ENCODE measurements at regions not wholly inside any gene's neighbourhood (a gene's known extent, or its start where the extent isn't known, plus 50 kb on each side); places are given as distances from the start of the nearest gene placed in this dataset.

DNA sequence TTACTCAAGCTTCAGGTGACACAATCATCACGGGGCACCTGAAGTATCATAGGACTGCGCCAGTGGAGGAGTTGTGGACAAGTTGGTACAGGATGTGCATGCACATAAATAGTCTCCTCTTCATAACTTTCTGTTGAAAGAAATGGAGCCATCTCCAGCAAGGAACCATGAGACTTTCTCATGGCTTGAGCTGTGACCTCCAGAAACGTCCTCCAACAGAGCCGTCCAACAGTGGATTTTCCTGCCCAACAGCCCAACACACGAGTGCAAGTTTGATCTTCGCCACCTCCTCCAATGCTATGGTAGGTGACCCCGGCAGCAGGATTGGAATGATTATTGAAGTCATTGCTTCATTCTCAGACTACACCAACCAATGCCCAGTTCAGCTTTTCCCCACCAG lies 105.1 kb upstream of the ZNF507 start:
- H3K27me3 ChIP-seq (ENCODE audit: control insufficient read depth, insufficient read depth, low read length): no peaks in the 10 kb centered on the region
- no peaks in the 10 kb centered on the region for H3K4me1 ChIP-seq (ENCODE audit: control insufficient read depth, low read depth, low read length)
- H3K9ac ChIP-seq (ENCODE audit: low read length): no peak overlapping the region
- no peaks in the 10 kb centered on the region for H3K36me3 ChIP-seq (ENCODE audit: control insufficient read depth, low read depth, low read length)
- no peak overlapping the region for H3K4me3 ChIP-seq (ENCODE audit: low read length)
- no peaks in the 10 kb centered on the region for H3K9me3 ChIP-seq (ENCODE audit: control insufficient read depth, low read depth, low read length)
- no peak overlapping the region for H3K27ac ChIP-seq (ENCODE audit: low read length)

DNA sequence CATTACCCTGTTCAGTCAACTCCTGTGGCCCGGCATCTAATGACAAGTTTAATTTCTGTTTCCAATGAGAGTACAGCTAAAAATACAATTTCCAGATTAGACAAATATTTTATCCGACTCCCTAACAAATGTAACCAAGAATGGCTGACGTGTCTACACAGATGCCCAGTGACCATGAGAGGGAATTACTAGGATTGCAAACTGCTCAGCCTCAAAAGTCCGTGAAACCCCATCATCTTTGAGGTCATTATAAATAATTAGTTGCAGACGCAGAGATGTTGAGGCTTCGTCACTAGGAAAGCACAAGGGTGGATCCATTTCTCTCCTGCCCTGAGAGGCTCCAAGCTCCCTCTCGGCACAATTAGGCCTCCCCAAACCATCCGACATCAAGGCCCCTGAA lies 104.1 kb upstream of the ZNF507 start:
- Histone ChIP-seq H3K27me3 (ENCODE audit: control insufficient read depth, insufficient read depth, low read length) (no peaks in the 10 kb centered on the region), H3K36me3 (ENCODE audit: control insufficient read depth, low read depth, low read length) (no peaks in the 10 kb centered on the region), H3K4me3 (ENCODE audit: low read length) (no peak overlapping the region), H3K27ac (ENCODE audit: low read length) (no peak overlapping the region), H3K9me3 (ENCODE audit: control insufficient read depth, low read depth, low read length) (no peaks in the 10 kb centered on the region), H3K4me1 (ENCODE audit: control insufficient read depth, low read depth, low read length) (no peaks in the 10 kb centered on the region), H3K9ac (ENCODE audit: low read length) (no peak overlapping the region)

DNA sequence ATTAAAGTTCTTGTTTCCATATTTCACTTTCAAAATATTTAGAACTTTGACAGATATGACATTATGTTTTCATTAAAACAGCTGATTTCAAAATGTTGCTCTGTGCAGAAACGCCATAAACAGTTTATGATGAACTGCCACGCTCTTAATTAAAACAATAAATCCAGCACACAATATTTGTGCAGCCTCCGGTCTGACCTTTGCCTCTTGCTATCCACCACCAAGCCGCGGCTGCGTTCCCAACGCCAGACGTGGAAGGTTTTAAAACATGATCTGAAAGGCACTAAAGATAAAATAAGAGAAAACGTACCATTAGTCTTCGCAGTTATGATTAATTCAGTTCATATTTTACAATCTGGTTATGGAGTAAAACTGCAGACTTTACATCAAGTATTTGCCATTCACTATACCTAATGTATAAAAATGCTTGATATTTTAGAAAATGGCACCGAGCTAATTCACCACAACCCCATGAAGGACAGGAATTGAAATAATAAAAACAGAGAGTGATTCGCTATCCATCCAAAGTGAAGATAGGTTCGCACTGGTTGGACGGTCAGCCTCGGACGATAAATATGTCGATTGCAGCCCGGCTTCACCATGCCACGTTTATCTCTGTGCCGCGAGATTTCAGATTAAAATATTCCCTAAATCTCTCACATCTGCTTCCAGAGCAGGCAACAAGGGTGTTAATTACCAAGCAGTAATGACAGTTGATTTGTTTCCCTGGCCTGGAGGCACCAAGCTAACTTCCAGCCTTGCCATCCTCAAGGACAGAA lies 103.3 kb upstream of the ZNF507 start:
- Histone ChIP-seq H3K9ac (ENCODE audit: low read length) (no peak overlapping the region), H3K27ac (ENCODE audit: low read length) (no peak overlapping the region), H3K4me3 (ENCODE audit: low read length) (no peak overlapping the region), H3K27me3 (ENCODE audit: control insufficient read depth, insufficient read depth, low read length) (no peaks in the 10 kb centered on the region), H3K9me3 (ENCODE audit: control insufficient read depth, low read depth, low read length) (no peaks in the 10 kb centered on the region), H3K4me1 (ENCODE audit: control insufficient read depth, low read depth, low read length) (no peaks in the 10 kb centered on the region), H3K36me3 (ENCODE audit: control insufficient read depth, low read depth, low read length) (no peaks in the 10 kb centered on the region)

GRCh38 chr19:32246006-32246405 lies 99.4 kb upstream of the ZNF507 start:
- no peaks in the 10 kb centered on the region for H3K36me3 ChIP-seq (ENCODE audit: control insufficient read depth, low read depth, low read length)
- no peaks in the 10 kb centered on the region for H3K9me3 ChIP-seq (ENCODE audit: control insufficient read depth, low read depth, low read length)
- H3K4me1 ChIP-seq (ENCODE audit: control insufficient read depth, low read depth, low read length): no peaks in the 10 kb centered on the region
- no peak overlapping the region for H3K27ac ChIP-seq (ENCODE audit: low read length)
- no peak overlapping the region for H3K9ac ChIP-seq (ENCODE audit: low read length)
- no peak overlapping the region for H3K4me3 ChIP-seq (ENCODE audit: low read length)
- H3K27me3 ChIP-seq (ENCODE audit: control insufficient read depth, insufficient read depth, low read length): no peaks in the 10 kb centered on the region

GRCh38 chr19:32251634-32252332 lies 93.6 kb upstream of the ZNF507 start:
- no peak overlapping the region for H3K9ac ChIP-seq (ENCODE audit: low read length)
- H3K4me1 ChIP-seq (ENCODE audit: control insufficient read depth, low read depth, low read length): no peaks in the 10 kb centered on the region

DNA sequence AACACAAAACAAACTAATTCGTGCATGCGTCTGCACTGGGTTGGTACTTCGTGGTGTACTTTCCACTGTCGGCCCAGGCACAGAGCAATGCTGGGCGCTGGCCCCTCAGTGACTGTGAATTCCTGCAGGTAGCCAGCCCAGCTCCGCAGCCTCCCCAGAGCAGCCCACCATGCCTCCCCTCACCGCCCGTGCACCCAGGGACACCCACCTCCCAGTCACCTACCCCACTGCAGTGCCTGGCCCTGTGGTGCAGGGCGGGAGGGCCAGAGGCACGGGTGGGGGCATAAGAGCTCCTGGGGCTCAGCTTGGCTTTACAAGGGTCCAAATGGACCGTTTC lies 93.1 kb upstream of the ZNF507 start:
- H3K4me1 ChIP-seq (ENCODE audit: control insufficient read depth, low read depth, low read length): no peaks in the 10 kb centered on the region
- no peak overlapping the region for H3K4me3 ChIP-seq (ENCODE audit: low read length)
- H3K9ac ChIP-seq (ENCODE audit: low read length): no peak overlapping the region
- no peaks in the 10 kb centered on the region for H3K9me3 ChIP-seq (ENCODE audit: control insufficient read depth, low read depth, low read length)
- no peak overlapping the region for H3K27ac ChIP-seq (ENCODE audit: low read length)
- no peaks in the 10 kb centered on the region for H3K36me3 ChIP-seq (ENCODE audit: control insufficient read depth, low read depth, low read length)
- no peaks in the 10 kb centered on the region for H3K27me3 ChIP-seq (ENCODE audit: control insufficient read depth, insufficient read depth, low read length)

More at GRCh38 chr19:32251634-32252332, 93.6 kb upstream of the ZNF507 start:
- Histone ChIP-seq H3K27ac (ENCODE audit: low read length) (no peak overlapping the region), H3K36me3 (ENCODE audit: control insufficient read depth, low read depth, low read length) (no peaks in the 10 kb centered on the region), H3K4me3 (ENCODE audit: low read length) (no peak overlapping the region), H3K27me3 (ENCODE audit: control insufficient read depth, insufficient read depth, low read length) (no peaks in the 10 kb centered on the region), H3K9me3 (ENCODE audit: control insufficient read depth, low read depth, low read length) (no peaks in the 10 kb centered on the region)

- no peaks in the 10 kb centered on the region for H3K4me1 ChIP-seq (ENCODE audit: control insufficient read depth, low read depth, low read length)
- H3K27ac ChIP-seq (ENCODE audit: low read length): no peak overlapping the region
- H3K4me3 ChIP-seq (ENCODE audit: low read length): no peak overlapping the region
- H3K36me3 ChIP-seq (ENCODE audit: control insufficient read depth, low read depth, low read length): no peaks in the 10 kb centered on the region
- H3K27me3 ChIP-seq (ENCODE audit: control insufficient read depth, insufficient read depth, low read length): no peaks in the 10 kb centered on the region
- no peak overlapping the region for H3K9ac ChIP-seq (ENCODE audit: low read length)
- H3K9me3 ChIP-seq (ENCODE audit: control insufficient read depth, low read depth, low read length): no peaks in the 10 kb centered on the region
Observed at GRCh38 chr19:32253683-32254508, 91.5 kb upstream of the ZNF507 start.

GRCh38 chr19:32254509-32254890 lies 90.9 kb upstream of the ZNF507 start:
- no peaks in the 10 kb centered on the region for H3K4me1 ChIP-seq (ENCODE audit: control insufficient read depth, low read depth, low read length)
- H3K9ac ChIP-seq (ENCODE audit: low read length): no peak overlapping the region
- H3K36me3 ChIP-seq (ENCODE audit: control insufficient read depth, low read depth, low read length): no peaks in the 10 kb centered on the region
- no peak overlapping the region for H3K27ac ChIP-seq (ENCODE audit: low read length)
- H3K27me3 ChIP-seq (ENCODE audit: control insufficient read depth, insufficient read depth, low read length): no peaks in the 10 kb centered on the region
- H3K4me3 ChIP-seq (ENCODE audit: low read length): no peak overlapping the region
- H3K9me3 ChIP-seq (ENCODE audit: control insufficient read depth, low read depth, low read length): no peaks in the 10 kb centered on the region

- H3K27ac ChIP-seq (ENCODE audit: low read length): no peak overlapping the region
- no peak overlapping the region for H3K4me3 ChIP-seq (ENCODE audit: low read length)
- no peaks in the 10 kb centered on the region for H3K4me1 ChIP-seq (ENCODE audit: control insufficient read depth, low read depth, low read length)
- H3K36me3 ChIP-seq (ENCODE audit: control insufficient read depth, low read depth, low read length): no peaks in the 10 kb centered on the region
- no peaks in the 10 kb centered on the region for H3K9me3 ChIP-seq (ENCODE audit: control insufficient read depth, low read depth, low read length)
- no peaks in the 10 kb centered on the region for H3K27me3 ChIP-seq (ENCODE audit: control insufficient read depth, insufficient read depth, low read length)
- H3K9ac ChIP-seq (ENCODE audit: low read length): no peak overlapping the region
Observed at GRCh38 chr19:32255536-32256295, 89.7 kb upstream of the ZNF507 start.

DNA sequence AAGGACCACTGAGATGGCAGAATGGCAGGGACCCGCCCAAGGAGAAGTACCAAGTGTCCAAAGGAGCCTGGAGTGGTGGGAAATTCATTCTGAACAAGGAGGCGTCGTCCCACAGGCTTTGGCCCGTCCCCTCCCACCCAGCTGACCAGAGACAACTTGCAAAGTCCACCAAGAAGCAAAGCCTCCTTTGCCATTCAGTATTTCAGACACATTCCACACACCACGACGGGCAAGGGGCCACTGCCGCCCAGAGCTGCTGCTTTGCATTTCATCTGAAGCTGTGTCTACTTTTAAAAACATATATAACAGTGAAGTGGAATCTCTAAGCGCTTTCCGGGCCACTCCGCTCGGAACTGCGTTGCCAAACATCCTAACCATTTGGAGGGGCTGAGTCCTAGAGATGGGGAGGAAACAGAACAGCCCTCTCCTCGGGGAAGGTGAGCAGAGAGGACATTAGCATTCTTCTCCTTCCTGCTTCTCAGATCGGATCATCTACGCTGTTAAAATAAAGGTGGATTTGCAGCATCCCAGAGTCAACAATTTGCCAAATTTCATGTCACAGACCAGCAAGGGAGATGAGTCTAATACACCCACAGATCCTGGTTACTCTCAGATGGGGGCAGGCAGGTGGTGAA lies 89.0 kb upstream of the ZNF507 start:
- Histone ChIP-seq H3K9me3 (ENCODE audit: control insufficient read depth, low read depth, low read length) (no peaks in the 10 kb centered on the region), H3K9ac (ENCODE audit: low read length) (no peak overlapping the region), H3K4me1 (ENCODE audit: control insufficient read depth, low read depth, low read length) (no peaks in the 10 kb centered on the region), H3K27ac (ENCODE audit: low read length) (no peak overlapping the region), H3K36me3 (ENCODE audit: control insufficient read depth, low read depth, low read length) (no peaks in the 10 kb centered on the region), H3K27me3 (ENCODE audit: control insufficient read depth, insufficient read depth, low read length) (no peaks in the 10 kb centered on the region), H3K4me3 (ENCODE audit: low read length) (no peak overlapping the region)
